Activated T-helper 1 cell treated with anti-CD3 and anti-CD28 coated beads, Interleukin-12 subunit alpha, Interleukin-12 subunit beta, Interleukin-2, Interleukin-4 antibody, amounts not matched to agents 30 ng/mL and 10 ng/mL and 1 ng/mL, durations not matched to agents 14 hours and 24 hours and 36 hours (primary cell): ENCODE measurements at regions not wholly inside any gene's neighbourhood (a gene's known extent, or its start where the extent isn't known, plus 50 kb on each side); places are given as distances from the start of the nearest gene placed in this dataset.
"Not testable (repeated sequence)": the region's sequence is repeated elsewhere in the genome, so short reads cannot be mapped to it uniquely, and the experiment has no call there.

Source experiments
- DNase-seq: peaks from one replicate; pipeline ENCODE4 v3.0.0; 2021; ENCODE audit warnings: low spot score
- H3K27ac Mint-ChIP-seq: one replicate; pipeline ENCODE4 v1.8.0; 2021; ENCODE audit warnings: mild to moderate bottlenecking, mixed read lengths
- H3K27me3 Mint-ChIP-seq: one replicate; pipeline ENCODE4 v1.8.0; 2022; ENCODE audit warnings: mild to moderate bottlenecking, moderate library complexity, mixed read lengths; ENCODE audit not compliant: insufficient read depth
- H3K36me3 Mint-ChIP-seq: one replicate; pipeline ENCODE4 v1.8.0; 2021; ENCODE audit warnings: low read depth, mixed read lengths
- H3K4me1 Mint-ChIP-seq: one replicate; pipeline ENCODE4 v1.8.0; 2021; ENCODE audit warnings: low read depth, mixed read lengths
- H3K4me3 Mint-ChIP-seq: one replicate; pipeline ENCODE4 v1.8.0; 2021; ENCODE audit warnings: mild to moderate bottlenecking, moderate library complexity, mixed read lengths
- H3K9me3 Mint-ChIP-seq: one replicate; pipeline ENCODE4 v1.8.0; 2021; ENCODE audit warnings: mixed read lengths
- intact Hi-C: fragments of 100-400 bp; cut with micrococcal nuclease; formaldehyde crosslinking; loops from one replicate; pipeline ENCODE4 v1.15.1; 2024

GRCh38 chr2:101587251-101587650 is 110.3 kb upstream of the MAP4K4 start:
- no peak overlapping the region for H3K4me3 Mint-ChIP-seq
- no peaks in the 10 kb centered on the region for H3K4me1 Mint-ChIP-seq
- H3K27ac Mint-ChIP-seq, result no peak overlapping the region
- peaks cover 7% of the 10 kb centered on the region for H3K27me3 Mint-ChIP-seq
- H3K36me3 Mint-ChIP-seq, result peaks cover 9% of the 10 kb centered on the region
- no peak for DNase-seq
- peaks cover 22% of the 10 kb centered on the region for H3K9me3 Mint-ChIP-seq
- intact Hi-C loops, result no loop called here

GRCh38 chr2:101583861-101584260 is 108.9 kb upstream of the RFX8 start:
- H3K4me3 Mint-ChIP-seq, result no peak overlapping the region
- H3K36me3 Mint-ChIP-seq, result peaks cover 6% of the 10 kb centered on the region
- intact Hi-C loops, result no loop called here
- H3K9me3 Mint-ChIP-seq, result peaks cover 18% of the 10 kb centered on the region
- H3K27ac Mint-ChIP-seq, result no peak overlapping the region
- peaks cover 10% of the 10 kb centered on the region for H3K27me3 Mint-ChIP-seq
- DNase-seq, result no peak
- H3K4me1 Mint-ChIP-seq, result no peaks in the 10 kb centered on the region

GRCh38 chr2:101581675-101582299 is 106.9 kb upstream of the RFX8 start:
- intact Hi-C loops, result no loop called here
- Mint-ChIP-seq H3K36me3 (peaks cover 5% of the 10 kb centered on the region), H3K9me3 (peaks cover 9% of the 10 kb centered on the region), H3K27me3 (peaks cover 8% of the 10 kb centered on the region), H3K4me3 (no peak overlapping the region), H3K4me1 (peaks cover 14% of the 10 kb centered on the region), H3K27ac (no peak overlapping the region)
- DNase-seq, result no peak

GRCh38 chr2:101580528-101580927 is 105.6 kb upstream of the RFX8 start:
- Mint-ChIP-seq H3K27ac (no peak overlapping the region), H3K4me1 (peaks cover 24% of the 10 kb centered on the region), H3K9me3 (peaks cover 9% of the 10 kb centered on the region), H3K4me3 (no peak overlapping the region), H3K27me3 (peaks cover 3% of the 10 kb centered on the region), H3K36me3 (peaks cover 5% of the 10 kb centered on the region)
- no peak for DNase-seq
- intact Hi-C loops, result no loop called here

GRCh38 chr2:101578671-101579070 is 103.8 kb upstream of the RFX8 start:
- DNase-seq, result no peak

GRCh38 chr2:101578135-101578534 is 103.2 kb upstream of the RFX8 start:
- H3K27me3 Mint-ChIP-seq, H3K27ac Mint-ChIP-seq, H3K9me3 Mint-ChIP-seq, H3K4me3 Mint-ChIP-seq, DNase-seq, H3K36me3 Mint-ChIP-seq: not testable (repeated sequence)
- intact Hi-C loops, result loop anchor here (5.0 kb wide), 1 partner anchor 249 kb away; no protein-coding TSS in a partner anchor
- H3K4me1 Mint-ChIP-seq, result peaks cover 36% of the 10 kb centered on the region

More at GRCh38 chr2:101578671-101579070, 103.8 kb upstream of the RFX8 start:
- intact Hi-C loops, result loop anchor here (5.0 kb wide), 1 partner anchor 249 kb away; no protein-coding TSS in a partner anchor
- Mint-ChIP-seq H3K36me3 (peaks cover 2% of the 10 kb centered on the region), H3K27me3 (peaks cover 3% of the 10 kb centered on the region), H3K4me1 (peaks cover 35% of the 10 kb centered on the region), H3K4me3 (no peak overlapping the region), H3K27ac (no peak overlapping the region), H3K9me3 (peaks cover 6% of the 10 kb centered on the region)

- DNase-seq, result no peak
- peaks cover 9% of the 10 kb centered on the region for H3K9me3 Mint-ChIP-seq
- H3K27ac Mint-ChIP-seq, result no peak overlapping the region
- peaks cover 2% of the 10 kb centered on the region for H3K36me3 Mint-ChIP-seq
- no peak overlapping the region for H3K4me3 Mint-ChIP-seq
- peaks cover 3% of the 10 kb centered on the region for H3K27me3 Mint-ChIP-seq
- peaks cover 36% of the 10 kb centered on the region for H3K4me1 Mint-ChIP-seq
- intact Hi-C loops, result loop anchor here (5.0 kb wide), 1 partner anchor 250 kb away; no protein-coding TSS in a partner anchor
Observed at GRCh38 chr2:101577173-101577572, 102.3 kb upstream of the RFX8 start.

GRCh38 chr2:101574622-101575021 is 99.7 kb upstream of the RFX8 start:
- Mint-ChIP-seq H3K4me1 (peaks cover 51% of the 10 kb centered on the region), H3K27me3 (peaks cover 5% of the 10 kb centered on the region), H3K4me3 (no peak overlapping the region), H3K9me3 (peaks cover 6% of the 10 kb centered on the region), H3K36me3 (peaks cover 4% of the 10 kb centered on the region), H3K27ac (no peak overlapping the region)
- no peak for DNase-seq
- intact Hi-C loops, result loop anchor here (5.0 kb wide), 2 partner anchors 128 to 253 kb away; no protein-coding TSS in a partner anchor

- Mint-ChIP-seq H3K9me3 (peaks cover 6% of the 10 kb centered on the region), H3K4me1 (peaks cover 44% of the 10 kb centered on the region), H3K4me3 (no peak overlapping the region), H3K36me3 (peaks cover 2% of the 10 kb centered on the region), H3K27ac (no peak overlapping the region), H3K27me3 (peaks cover 4% of the 10 kb centered on the region)
- DNase-seq, result no peak
- intact Hi-C loops, result loop anchor here (2.0 to 5.0 kb wide), 2 partner anchors 97 to 130 kb away; partner anchors contain the start of gene RFX8
Observed at GRCh38 chr2:101571951-101572350, 97.0 kb upstream of the RFX8 start.

- Mint-ChIP-seq H3K27ac (peak overlapping the region; percentile 91), H3K4me3 (no peak overlapping the region), H3K9me3 (peaks cover 6% of the 10 kb centered on the region), H3K4me1 (peaks cover 47% of the 10 kb centered on the region), H3K27me3 (peaks cover 8% of the 10 kb centered on the region), H3K36me3 (peaks cover 5% of the 10 kb centered on the region)
- no peak for DNase-seq
- intact Hi-C loops, result loop anchor here (2.0 to 5.0 kb wide), 2 partner anchors 95 to 132 kb away; partner anchors contain the start of gene RFX8
Observed at GRCh38 chr2:101569886-101570520, 95.1 kb upstream of the RFX8 start.

GRCh38 chr2:101568969-101569368 is 94.1 kb upstream of the RFX8 start:
- no peak for DNase-seq
- peaks cover 48% of the 10 kb centered on the region for H3K4me1 Mint-ChIP-seq
- H3K27me3 Mint-ChIP-seq, result peaks cover 8% of the 10 kb centered on the region
- intact Hi-C loops, result no loop called here
- no peak overlapping the region for H3K4me3 Mint-ChIP-seq
- peaks cover 6% of the 10 kb centered on the region for H3K9me3 Mint-ChIP-seq
- peaks cover 7% of the 10 kb centered on the region for H3K36me3 Mint-ChIP-seq
- H3K27ac Mint-ChIP-seq, result no peak overlapping the region

- H3K36me3 Mint-ChIP-seq, result peaks cover 12% of the 10 kb centered on the region
- no peak for DNase-seq
- peaks cover 9% of the 10 kb centered on the region for H3K27me3 Mint-ChIP-seq
- peaks cover 60% of the 10 kb centered on the region for H3K4me1 Mint-ChIP-seq
- H3K27ac Mint-ChIP-seq, result no peak overlapping the region
- H3K9me3 Mint-ChIP-seq, result peaks cover 10% of the 10 kb centered on the region
- intact Hi-C loops, result no loop called here
- H3K4me3 Mint-ChIP-seq, result no peak overlapping the region
Observed at GRCh38 chr2:101566632-101567228, 91.8 kb upstream of the RFX8 start.

- DNase-seq, result no peak
- Mint-ChIP-seq H3K36me3 (peaks cover 21% of the 10 kb centered on the region), H3K4me3 (no peak overlapping the region), H3K4me1 (peaks cover 56% of the 10 kb centered on the region), H3K27me3 (peaks cover 7% of the 10 kb centered on the region), H3K27ac (no peak overlapping the region), H3K9me3 (peaks cover 21% of the 10 kb centered on the region)
- intact Hi-C loops, result no loop called here
Observed at GRCh38 chr2:101563849-101564248, 88.9 kb upstream of the RFX8 start.
